GM13976 (cell line): ENCODE measurements at regions not wholly inside any gene's neighbourhood (a gene's known extent, or its start where the extent isn't known, plus 50 kb on each side); places are given as distances from the start of the nearest gene placed in this dataset.

Experiments
- DNase-seq: peaks from one replicate; pipeline ENCODE4 v3.0.0; 2012; ENCODE audit warnings: low spot score
- CTCF ChIP-seq: IDR thresholded peaks from 2 replicates; pipeline ENCODE4 v1.5.1; 2012; ENCODE audit warnings: borderline replicate concordance, mild to moderate bottlenecking; ENCODE audit not compliant: insufficient read depth; ENCODE audit errors: extremely low read depth, missing control alignments, control extremely low read depth
- in situ Hi-C: fragments of 300-500 bp; cut with MboI; formaldehyde crosslinking; loops from one replicate; pipeline ENCODE4 v1.12.0; 2022; ENCODE audit warnings: low sequenced_read_pairs, mixed read lengths, inconsistent platforms; ENCODE audit not compliant: unreplicated experiment

- no peak for DNase-seq
- in situ Hi-C loops, result loop anchor here (10.0 to 25.0 kb wide), 3 partner anchors 207 to 507 kb away; no protein-coding TSS in a partner anchor
These were observed 169.2 kb upstream of the NCAM1 start for GRCh38 chr11:112792070-112792469.

GRCh38 chr11:112793416-112793815, 167.8 kb upstream of the NCAM1 start:
- in situ Hi-C loops, result loop anchor here (10.0 to 25.0 kb wide), 3 partner anchors 209 to 509 kb away; no protein-coding TSS in a partner anchor
- no peak for TF ChIP-seq CTCF
- no peak for DNase-seq

More at GRCh38 chr11:112792070-112792469, 169.2 kb upstream of the NCAM1 start:
- TF ChIP-seq CTCF, result no peak

GRCh38 chr11:112794331-112794846, 166.8 kb upstream of the NCAM1 start:
- DNase-seq, result no peak
- TF ChIP-seq CTCF, result no peak
- in situ Hi-C loops, result loop anchor here (10.0 to 25.0 kb wide), 3 partner anchors 210 to 510 kb away; no protein-coding TSS in a partner anchor

- DNase-seq, result peak; percentile 66
- TF ChIP-seq CTCF, result peak; percentile 64
- in situ Hi-C loops, result loop anchor here (10.0 to 25.0 kb wide), 3 partner anchors 210 to 510 kb away; no protein-coding TSS in a partner anchor
These were observed 165.9 kb upstream of the NCAM1 start for GRCh38 chr11:112795142-112795815.

- in situ Hi-C loops, result loop anchor here (10.0 to 25.0 kb wide), 3 partner anchors 211 to 511 kb away; no protein-coding TSS in a partner anchor
- DNase-seq, result no peak
- TF ChIP-seq CTCF, result no peak
These were observed 165.1 kb upstream of the NCAM1 start for GRCh38 chr11:112795911-112796649.

- DNase-seq, result no peak
- in situ Hi-C loops, result loop anchor here (10.0 to 25.0 kb wide), 3 partner anchors 212 to 512 kb away; no protein-coding TSS in a partner anchor
- no peak for TF ChIP-seq CTCF
These were observed 164.1 kb upstream of the NCAM1 start for GRCh38 chr11:112797092-112797491.
